ENCODE measurements at regions not wholly inside any gene's neighbourhood (a gene's known extent, or its start where the extent isn't known, plus 50 kb on each side); places are given as distances from the start of the nearest gene placed in this dataset.

DNA sequence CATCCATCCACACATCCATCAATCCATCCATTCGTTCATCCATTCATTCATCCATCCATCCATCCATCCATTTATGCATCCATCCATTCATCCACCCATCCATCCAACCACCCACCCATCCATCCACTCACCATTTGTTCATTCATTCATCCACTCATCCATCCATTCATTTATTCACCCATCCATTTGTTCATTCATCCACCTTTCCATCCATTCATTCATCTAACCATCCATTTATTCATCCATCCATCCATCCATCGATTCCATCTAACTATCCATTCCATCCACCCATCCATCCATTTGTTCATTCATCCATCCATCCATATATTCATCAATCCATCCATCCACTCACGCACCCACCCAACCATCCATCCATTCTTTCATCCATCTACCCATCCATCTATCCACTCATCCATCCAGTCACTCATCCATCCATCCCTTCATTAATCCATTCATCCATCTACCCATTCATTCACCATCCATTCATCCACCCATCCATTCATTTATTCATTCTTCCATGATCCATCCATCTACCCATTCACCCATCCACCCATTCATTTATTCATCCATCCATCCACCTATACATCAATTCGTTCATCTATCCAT lies 225.0 kb downstream of the TUBA3C start:
- Mint-ChIP-seq H3K36me3 (ENCODE audit: unreplicated experiment) (no peaks in the 10 kb centered on the region), H3K27ac (ENCODE audit: unreplicated experiment) (no peak overlapping the region), H3K4me1 (ENCODE audit: unreplicated experiment) (no peaks in the 10 kb centered on the region), H3K9me3 (ENCODE audit: unreplicated experiment) (peaks cover 34% of the 10 kb centered on the region), H3K27me3 (ENCODE audit: unreplicated experiment) (no peaks in the 10 kb centered on the region), H3K4me3 (ENCODE audit: unreplicated experiment) (no peak overlapping the region)
- DNase-seq (ENCODE audit: extremely low spot score, unreplicated experiment): no peak
- TF ChIP-seq, protein P1, sequence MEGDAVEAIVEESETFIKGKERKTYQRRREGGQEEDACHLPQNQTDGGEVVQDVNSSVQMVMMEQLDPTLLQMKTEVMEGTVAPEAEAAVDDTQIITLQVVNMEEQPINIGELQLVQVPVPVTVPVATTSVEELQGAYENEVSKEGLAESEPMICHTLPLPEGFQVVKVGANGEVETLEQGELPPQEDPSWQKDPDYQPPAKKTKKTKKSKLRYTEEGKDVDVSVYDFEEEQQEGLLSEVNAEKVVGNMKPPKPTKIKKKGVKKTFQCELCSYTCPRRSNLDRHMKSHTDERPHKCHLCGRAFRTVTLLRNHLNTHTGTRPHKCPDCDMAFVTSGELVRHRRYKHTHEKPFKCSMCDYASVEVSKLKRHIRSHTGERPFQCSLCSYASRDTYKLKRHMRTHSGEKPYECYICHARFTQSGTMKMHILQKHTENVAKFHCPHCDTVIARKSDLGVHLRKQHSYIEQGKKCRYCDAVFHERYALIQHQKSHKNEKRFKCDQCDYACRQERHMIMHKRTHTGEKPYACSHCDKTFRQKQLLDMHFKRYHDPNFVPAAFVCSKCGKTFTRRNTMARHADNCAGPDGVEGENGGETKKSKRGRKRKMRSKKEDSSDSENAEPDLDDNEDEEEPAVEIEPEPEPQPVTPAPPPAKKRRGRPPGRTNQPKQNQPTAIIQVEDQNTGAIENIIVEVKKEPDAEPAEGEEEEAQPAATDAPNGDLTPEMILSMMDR (IDR thresholded peaks at IDR 0.05): no peak

DNA sequence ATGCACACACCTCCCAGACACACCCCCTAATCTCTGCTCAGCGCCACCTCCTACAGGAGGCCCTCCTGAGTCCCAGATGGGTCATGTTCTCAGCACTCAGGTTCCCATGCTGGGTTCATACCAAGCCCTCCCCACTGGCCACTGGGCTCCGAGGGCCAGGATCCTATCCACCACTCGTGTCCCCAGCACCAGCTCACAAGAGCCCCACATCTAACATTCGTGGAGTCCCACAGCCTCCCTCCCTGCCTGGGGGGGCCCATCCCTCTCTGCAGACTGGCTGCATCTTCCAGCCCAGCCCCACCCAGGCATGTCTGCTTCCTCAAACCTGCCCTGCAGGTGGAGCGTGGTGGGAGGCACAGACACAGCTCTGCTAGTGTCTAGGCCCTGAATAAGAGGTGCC lies 227.4 kb downstream of the TUBA3C start:
- H3K36me3 Mint-ChIP-seq (ENCODE audit: unreplicated experiment): peaks cover 2% of the 10 kb centered on the region
- H3K27me3 Mint-ChIP-seq (ENCODE audit: unreplicated experiment): no peaks in the 10 kb centered on the region
- no peak overlapping the region for H3K4me3 Mint-ChIP-seq (ENCODE audit: unreplicated experiment)
- H3K9me3 Mint-ChIP-seq (ENCODE audit: unreplicated experiment): peaks cover 34% of the 10 kb centered on the region
- no peak overlapping the region for H3K27ac Mint-ChIP-seq (ENCODE audit: unreplicated experiment)
- no peak for DNase-seq (ENCODE audit: extremely low spot score, unreplicated experiment)
- TF ChIP-seq, protein P1 (IDR thresholded peaks at IDR 0.05): no peak
- no peaks in the 10 kb centered on the region for H3K4me1 Mint-ChIP-seq (ENCODE audit: unreplicated experiment)

DNA sequence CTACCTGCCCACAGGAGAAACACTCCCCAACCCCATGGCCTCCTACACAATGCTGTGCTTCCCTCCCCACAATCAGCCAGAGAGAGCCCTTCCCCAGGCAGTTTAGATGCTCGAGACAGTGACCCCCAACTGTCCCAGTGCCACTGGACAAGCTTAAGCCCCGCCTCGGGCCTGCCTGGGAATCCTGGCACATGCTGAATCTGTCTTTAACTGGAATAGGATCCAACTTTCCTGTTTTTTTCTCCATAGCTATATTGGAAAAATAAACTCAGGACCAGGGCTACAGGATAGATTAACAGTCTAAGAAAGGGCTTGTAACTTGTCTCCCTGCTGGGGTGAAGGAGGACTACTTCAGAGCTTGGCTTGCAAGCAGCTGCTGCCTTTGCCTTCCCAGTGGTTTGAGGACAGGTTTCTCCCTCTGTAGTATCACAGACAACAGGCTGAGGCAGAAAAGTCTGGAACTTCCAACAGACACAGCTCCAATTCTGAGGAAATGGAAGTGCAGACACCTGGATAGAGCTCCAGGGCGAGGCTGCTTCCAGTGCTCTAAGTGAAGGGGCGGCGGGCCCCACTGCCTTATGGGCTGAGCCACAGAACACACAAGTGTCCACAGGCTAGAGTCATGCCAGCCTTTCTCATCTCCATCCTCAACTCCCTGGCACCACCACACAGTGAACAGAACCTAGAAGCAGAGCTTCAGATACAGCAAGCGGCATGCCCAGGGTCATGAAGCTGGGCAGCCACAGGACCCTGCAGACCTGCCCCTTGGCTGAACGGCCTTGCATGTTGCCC lies 228.3 kb downstream of the TUBA3C start:
- TF ChIP-seq, protein P1 (IDR thresholded peaks at IDR 0.05): no peak
- Mint-ChIP-seq H3K27ac (ENCODE audit: unreplicated experiment) (no peak overlapping the region), H3K4me1 (ENCODE audit: unreplicated experiment) (no peaks in the 10 kb centered on the region)

DNA sequence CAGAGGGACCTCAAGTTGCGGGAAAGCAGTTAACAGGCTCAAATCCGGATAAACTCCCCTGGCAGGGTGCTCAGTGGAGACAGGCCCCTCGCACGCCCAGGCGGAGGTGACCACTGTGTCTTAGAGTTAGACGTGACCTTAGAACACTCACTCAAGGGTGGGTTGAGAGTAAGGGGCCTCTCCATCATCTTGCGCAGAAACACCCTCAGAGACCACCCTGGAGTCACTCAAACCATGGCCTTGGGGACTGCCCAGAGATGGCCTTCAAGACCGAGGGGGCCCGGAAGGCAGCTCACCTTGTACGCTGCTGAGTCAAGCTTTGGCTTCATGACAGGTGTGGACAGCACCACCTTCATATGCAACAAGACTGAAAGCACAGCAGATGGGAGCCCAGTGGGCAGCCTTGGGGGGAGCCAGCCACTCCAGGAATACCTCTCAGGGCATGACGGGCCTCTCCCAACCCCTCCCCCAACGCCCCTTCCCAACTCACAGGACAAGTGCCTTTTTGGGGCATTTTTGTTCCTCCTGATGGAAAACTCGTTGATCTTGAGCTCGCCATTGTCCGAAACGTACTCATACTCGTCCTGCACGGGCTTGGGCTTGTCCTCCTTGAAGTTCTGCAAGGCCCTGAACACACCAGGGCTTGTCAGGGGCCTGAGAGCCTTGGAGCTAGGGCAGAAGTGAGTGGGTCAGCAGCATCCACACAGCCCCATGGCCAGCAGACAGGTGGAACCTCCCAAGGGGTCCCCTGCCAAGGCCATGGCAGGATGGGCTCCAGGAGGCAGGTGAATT lies 229.2 kb downstream of the TUBA3C start:
- H3K4me1 Mint-ChIP-seq (ENCODE audit: unreplicated experiment): no peaks in the 10 kb centered on the region
- peaks cover 2% of the 10 kb centered on the region for H3K36me3 Mint-ChIP-seq (ENCODE audit: unreplicated experiment)
- TF ChIP-seq, protein P1 (IDR thresholded peaks at IDR 0.05): no peak
- peak; percentile 82 for DNase-seq (ENCODE audit: extremely low spot score, unreplicated experiment)
- H3K27me3 Mint-ChIP-seq (ENCODE audit: unreplicated experiment): no peaks in the 10 kb centered on the region
- no peak overlapping the region for H3K4me3 Mint-ChIP-seq (ENCODE audit: unreplicated experiment)
- peaks cover 34% of the 10 kb centered on the region for H3K9me3 Mint-ChIP-seq (ENCODE audit: unreplicated experiment)
- H3K27ac Mint-ChIP-seq (ENCODE audit: unreplicated experiment): no peak overlapping the region

More for the DNA sequence above, 228.3 kb downstream of the TUBA3C start:
- DNase-seq (ENCODE audit: extremely low spot score, unreplicated experiment): no peak
- Mint-ChIP-seq H3K9me3 (ENCODE audit: unreplicated experiment) (peaks cover 34% of the 10 kb centered on the region), H3K4me3 (ENCODE audit: unreplicated experiment) (no peak overlapping the region), H3K27me3 (ENCODE audit: unreplicated experiment) (no peaks in the 10 kb centered on the region), H3K36me3 (ENCODE audit: unreplicated experiment) (peaks cover 2% of the 10 kb centered on the region)

DNA sequence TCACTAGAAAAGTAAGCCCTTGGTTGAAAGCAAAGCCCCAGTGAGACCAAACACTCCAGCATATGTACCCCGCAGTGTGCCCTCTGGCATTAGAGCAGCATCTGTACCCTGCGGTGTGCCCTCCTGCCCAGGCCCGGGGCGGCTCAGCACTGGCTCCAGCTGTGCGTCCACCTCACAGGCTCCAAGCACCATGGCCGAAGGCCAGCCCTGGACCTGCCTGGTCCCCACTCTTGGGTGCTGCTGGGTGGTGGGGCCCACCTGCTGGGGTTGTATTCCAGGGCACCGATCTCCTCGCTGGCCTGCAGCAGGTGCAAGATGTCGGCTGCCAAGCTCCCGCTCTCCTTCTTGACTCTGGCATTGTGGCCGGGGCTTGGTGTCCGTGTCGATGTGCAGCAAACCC lies 230.2 kb downstream of the TUBA3C start:
- Mint-ChIP-seq H3K27me3 (ENCODE audit: unreplicated experiment) (no peaks in the 10 kb centered on the region), H3K4me3 (ENCODE audit: unreplicated experiment) (no peak overlapping the region), H3K4me1 (ENCODE audit: unreplicated experiment) (no peaks in the 10 kb centered on the region), H3K27ac (ENCODE audit: unreplicated experiment) (no peak overlapping the region), H3K36me3 (ENCODE audit: unreplicated experiment) (peaks cover 2% of the 10 kb centered on the region), H3K9me3 (ENCODE audit: unreplicated experiment) (peaks cover 26% of the 10 kb centered on the region)
- no peak for DNase-seq (ENCODE audit: extremely low spot score, unreplicated experiment)
- TF ChIP-seq, protein P1 (IDR thresholded peaks at IDR 0.05): no peak

Measured in osteocyte (in vitro differentiated cells).